GM21529 (cell line): ENCODE measurements at regions not wholly inside any gene's neighbourhood (a gene's known extent, or its start where the extent isn't known, plus 50 kb on each side); places are given as distances from the start of the nearest gene placed in this dataset.
"Not testable (repeated sequence)": the region's sequence is repeated elsewhere in the genome, so short reads cannot be mapped to it uniquely, and the experiment has no call there.

Experiments
- ATAC-seq: cut with Tn5 transposase; IDR thresholded peaks from one replicate; pipeline ENCODE4 v1.9.1; 2021; ENCODE audit not compliant: unreplicated experiment

GRCh38 chr17:62206550-62206949 is 141.5 kb upstream of the MED13 start:
- ATAC-seq, result no peak

GRCh38 chr17:62197156-62197555 is 132.1 kb upstream of the MED13 start:
- ATAC-seq, result not testable (repeated sequence)

GRCh38 chr17:62196587-62196986 is 131.5 kb upstream of the MED13 start:
- ATAC-seq, result not testable (repeated sequence)

GRCh38 chr17:62194401-62194800 is 129.3 kb upstream of the MED13 start:
- ATAC-seq, result no peak

GRCh38 chr17:62193249-62193648 is 128.2 kb upstream of the MED13 start:
- no peak for ATAC-seq

- no peak for ATAC-seq
Measured at GRCh38 chr17:62191390-62192361, 126.6 kb upstream of the MED13 start.

- no peak for ATAC-seq
Measured at GRCh38 chr17:62189377-62189776, 124.3 kb upstream of the MED13 start.

- no peak for ATAC-seq
Measured at GRCh38 chr17:62188713-62189112, 123.6 kb upstream of the MED13 start.

- ATAC-seq, result no peak
Measured at GRCh38 chr17:62187681-62188080, 122.6 kb upstream of the MED13 start.

- no peak for ATAC-seq
Measured at GRCh38 chr17:62186841-62187240, 121.8 kb upstream of the MED13 start.

- ATAC-seq, result no peak
Measured at GRCh38 chr17:62180772-62181171, 115.7 kb upstream of the MED13 start.

- ATAC-seq, result no peak
Measured at GRCh38 chr17:62179525-62180161, 114.6 kb upstream of the MED13 start.

GRCh38 chr17:62178579-62178978 is 113.5 kb upstream of the MED13 start:
- ATAC-seq, result no peak

- ATAC-seq, result no peak
Measured at GRCh38 chr17:62172492-62173291, 107.6 kb upstream of the MED13 start.

GRCh38 chr17:62167076-62167475 is 102.0 kb upstream of the MED13 start:
- ATAC-seq, result no peak

- ATAC-seq, result peak; percentile 72
Measured at GRCh38 chr17:62164747-62165722, 100.0 kb upstream of the MED13 start.

- ATAC-seq, result no peak
Measured at GRCh38 chr17:62163847-62164246, 98.8 kb upstream of the MED13 start.

GRCh38 chr17:62162898-62163297 is 97.8 kb upstream of the MED13 start:
- no peak for ATAC-seq

- ATAC-seq, result no peak
Measured at GRCh38 chr17:62161405-62162148, 96.5 kb upstream of the MED13 start.

- ATAC-seq, result no peak
Measured at GRCh38 chr17:62160816-62161215, 95.7 kb upstream of the MED13 start.
